ENCODE measurements at regions not wholly inside any gene's neighbourhood (a gene's known extent, or its start where the extent isn't known, plus 50 kb on each side); places are given as distances from the start of the nearest gene placed in this dataset.

GRCh38 chr2:207316484-207316883, 150.7 kb upstream of the KLF7 start:
- POLR2A ChIA-PET, result no interaction called here
- H3K4me1 ChIP-seq (replicated peaks in 1 of 2; ENCODE audit: control insufficient read depth in 2 of 2, insufficient read depth in 2 of 2, low read length in 2 of 2), result peaks cover 0 to 7% of the 10 kb centered on the region in 2 experiments; a peak in 2 of 5 replicates
- intact Hi-C loops (cut with micrococcal nuclease), result no loop called here
- 0% methylated on average over 2 of the region's 2 CpGs for WGBS (ENCODE audit: insufficient coverage, low coverage, missing lambda C conversion rate)
- FAIRE-seq (no peak), DNase-seq (ENCODE audit: extremely low read depth in 1 of 4, low spot score in 3 of 4) (no peak), ATAC-seq (no peak)
- no peak overlapping the region for H3K9ac ChIP-seq (ENCODE audit: insufficient read depth in 1 of 2, low read depth in 2 of 2, low read length in 2 of 2)
- no peaks in the 10 kb centered on the region for H3K36me3 ChIP-seq (ENCODE audit: control insufficient read depth, insufficient read depth, low read length)
- no peaks in the 10 kb centered on the region for H4K20me1 ChIP-seq (replicated peaks; ENCODE audit: control insufficient read depth, insufficient read depth, low read length)
- no peak overlapping the region for H3K4me3 ChIP-seq
- no peaks in the 10 kb centered on the region for H3K9me3 ChIP-seq (replicated peaks; ENCODE audit: control insufficient read depth, insufficient read depth, low read depth, low read length)
- H3K27me3 ChIP-seq (ENCODE audit: control insufficient read depth in 2 of 2, insufficient read depth in 2 of 2, low read length in 2 of 2), result no peaks in the 10 kb centered on the region
- in situ Hi-C loops (cut with MboI), result no loop called here
- H3K4me2 ChIP-seq (ENCODE audit: insufficient read depth, low read length), result no peak overlapping the region
- no TSS peak for BruUV-seq (replicated peaks)
- no peaks in the 10 kb centered on the region for H3K79me2 ChIP-seq (ENCODE audit: control insufficient read depth, insufficient read depth, low read length)
- CTCF ChIA-PET (ENCODE audit: low intra/inter-chr PET ratio), result no interaction called here
- TF ChIP-seq, protein P1, sequence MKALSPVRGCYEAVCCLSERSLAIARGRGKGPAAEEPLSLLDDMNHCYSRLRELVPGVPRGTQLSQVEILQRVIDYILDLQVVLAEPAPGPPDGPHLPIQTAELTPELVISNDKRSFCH (CRISPR knock-in tag; IDR thresholded peaks at IDR 0.05), result no peak
- TF ChIP-seq, protein P1 (tag; IDR thresholded peaks at IDR 0.05), result no peak
- TF ChIP-seq ELF1 (tag; IDR thresholded peaks at IDR 0.05) (no peak), PRMT5 (CRISPR knock-in tag; IDR thresholded peaks at IDR 0.05) (no peak), HLTF (IDR thresholded peaks at IDR 0.05) (no peak), BMI1 (IDR thresholded peaks at IDR 0.05; ENCODE audit: low read length) (no peak), CBFA2T3 (IDR thresholded peaks at IDR 0.05) (no peak), MAFF (IDR thresholded peaks at IDR 0.05; ENCODE audit: low read length) (no peak)
- H3K9me1 ChIP-seq (ENCODE audit: control insufficient read depth, insufficient read depth, low read length), result no peaks in the 10 kb centered on the region
- H3K27ac ChIP-seq (ENCODE audit: extremely low read depth, low read depth, low read length), result no peak overlapping the region
- no peak overlapping the region for H2AFZ ChIP-seq (ENCODE audit: low read depth, low read length)

GRCh38 chr2:207316906-207317305, 151.2 kb upstream of the KLF7 start:
- Histone ChIP-seq H3K9me1 (ENCODE audit: control insufficient read depth, insufficient read depth, low read length) (no peaks in the 10 kb centered on the region), H3K4me3 (no peak overlapping the region), H3K9ac (ENCODE audit: insufficient read depth in 1 of 2, low read depth in 2 of 2, low read length in 2 of 2) (no peak overlapping the region), H3K4me1 (replicated peaks in 1 of 2; ENCODE audit: control insufficient read depth in 2 of 2, insufficient read depth in 2 of 2, low read length in 2 of 2) (peaks cover 0 to 2% of the 10 kb centered on the region in 2 experiments; a peak in 2 of 5 replicates), H3K27ac (ENCODE audit: extremely low read depth, low read depth, low read length) (no peak overlapping the region), H3K36me3 (ENCODE audit: control insufficient read depth, insufficient read depth, low read length) (no peaks in the 10 kb centered on the region), H3K27me3 (ENCODE audit: control insufficient read depth in 2 of 2, insufficient read depth in 2 of 2, low read length in 2 of 2) (no peaks in the 10 kb centered on the region), H2AFZ (ENCODE audit: low read depth, low read length) (no peak overlapping the region), H3K4me2 (ENCODE audit: insufficient read depth, low read length) (no peak overlapping the region), H4K20me1 (replicated peaks; ENCODE audit: control insufficient read depth, insufficient read depth, low read length) (no peaks in the 10 kb centered on the region), H3K79me2 (ENCODE audit: control insufficient read depth, insufficient read depth, low read length) (no peaks in the 10 kb centered on the region), H3K9me3 (replicated peaks; ENCODE audit: control insufficient read depth, insufficient read depth, low read depth, low read length) (no peaks in the 10 kb centered on the region)
- POLR2A ChIA-PET, result no interaction called here
- DNase-seq (ENCODE audit: extremely low read depth in 1 of 4, low spot score in 3 of 4) (no peak), FAIRE-seq (no peak), ATAC-seq (no peak)
- BruUV-seq (replicated peaks), result no TSS peak
- CTCF ChIA-PET (ENCODE audit: low intra/inter-chr PET ratio), result no interaction called here
- intact Hi-C loops (cut with micrococcal nuclease) (no loop called here), in situ Hi-C loops (cut with MboI) (no loop called here)
- WGBS (ENCODE audit: insufficient coverage, low coverage, missing lambda C conversion rate), result 29% methylated on average over 2 of the region's 2 CpGs
- no peak for TF ChIP-seq NFYB (IDR thresholded peaks at IDR 0.05; ENCODE audit: extremely low read depth, insufficient read length)
- no peak for TF ChIP-seq ZC3H8 (IDR thresholded peaks at IDR 0.05)
- no peak for TF ChIP-seq CHD2 (IDR thresholded peaks at IDR 0.05; ENCODE audit: low read depth, low read length)
- TF ChIP-seq MAZ (CRISPR knock-in tag; conservative IDR thresholded peaks at IDR 0.05 in 1 of 2, IDR thresholded peaks at IDR 0.05 in 1 of 2), result no peak
- TF ChIP-seq, protein P2, sequence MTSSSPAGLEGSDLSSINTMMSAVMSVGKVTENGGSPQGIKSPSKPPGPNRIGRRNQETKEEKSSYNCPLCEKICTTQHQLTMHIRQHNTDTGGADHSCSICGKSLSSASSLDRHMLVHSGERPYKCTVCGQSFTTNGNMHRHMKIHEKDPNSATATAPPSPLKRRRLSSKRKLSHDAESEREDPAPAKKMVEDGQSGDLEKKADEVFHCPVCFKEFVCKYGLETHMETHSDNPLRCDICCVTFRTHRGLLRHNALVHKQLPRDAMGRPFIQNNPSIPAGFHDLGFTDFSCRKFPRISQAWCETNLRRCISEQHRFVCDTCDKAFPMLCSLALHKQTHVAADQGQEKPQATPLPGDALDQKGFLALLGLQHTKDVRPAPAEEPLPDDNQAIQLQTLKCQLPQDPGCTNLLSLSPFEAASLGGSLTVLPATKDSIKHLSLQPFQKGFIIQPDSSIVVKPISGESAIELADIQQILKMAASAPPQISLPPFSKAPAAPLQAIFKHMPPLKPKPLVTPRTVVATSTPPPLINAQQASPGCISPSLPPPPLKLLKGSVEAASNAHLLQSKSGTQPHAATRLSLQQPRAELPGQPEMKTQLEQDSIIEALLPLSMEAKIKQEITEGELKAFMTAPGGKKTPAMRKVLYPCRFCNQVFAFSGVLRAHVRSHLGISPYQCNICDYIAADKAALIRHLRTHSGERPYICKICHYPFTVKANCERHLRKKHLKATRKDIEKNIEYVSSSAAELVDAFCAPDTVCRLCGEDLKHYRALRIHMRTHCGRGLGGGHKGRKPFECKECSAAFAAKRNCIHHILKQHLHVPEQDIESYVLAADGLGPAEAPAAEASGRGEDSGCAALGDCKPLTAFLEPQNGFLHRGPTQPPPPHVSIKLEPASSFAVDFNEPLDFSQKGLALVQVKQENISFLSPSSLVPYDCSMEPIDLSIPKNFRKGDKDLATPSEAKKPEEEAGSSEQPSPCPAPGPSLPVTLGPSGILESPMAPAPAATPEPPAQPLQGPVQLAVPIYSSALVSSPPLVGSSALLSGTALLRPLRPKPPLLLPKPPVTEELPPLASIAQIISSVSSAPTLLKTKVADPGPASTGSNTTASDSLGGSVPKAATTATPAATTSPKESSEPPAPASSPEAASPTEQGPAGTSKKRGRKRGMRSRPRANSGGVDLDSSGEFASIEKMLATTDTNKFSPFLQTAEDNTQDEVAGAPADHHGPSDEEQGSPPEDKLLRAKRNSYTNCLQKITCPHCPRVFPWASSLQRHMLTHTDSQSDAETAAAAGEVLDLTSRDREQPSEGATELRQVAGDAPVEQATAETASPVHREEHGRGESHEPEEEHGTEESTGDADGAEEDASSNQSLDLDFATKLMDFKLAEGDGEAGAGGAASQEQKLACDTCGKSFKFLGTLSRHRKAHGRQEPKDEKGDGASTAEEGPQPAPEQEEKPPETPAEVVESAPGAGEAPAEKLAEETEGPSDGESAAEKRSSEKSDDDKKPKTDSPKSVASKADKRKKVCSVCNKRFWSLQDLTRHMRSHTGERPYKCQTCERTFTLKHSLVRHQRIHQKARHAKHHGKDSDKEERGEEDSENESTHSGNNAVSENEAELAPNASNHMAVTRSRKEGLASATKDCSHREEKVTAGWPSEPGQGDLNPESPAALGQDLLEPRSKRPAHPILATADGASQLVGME (CRISPR knock-in tag; IDR thresholded peaks at IDR 0.05), result no peak
- TF ChIP-seq MAFK (IDR thresholded peaks at IDR 0.05; ENCODE audit: low read length), result no peak

Measured in K562 (cell line).